ENCODE measurements at regions not wholly inside any gene's neighbourhood (a gene's known extent, or its start where the extent isn't known, plus 50 kb on each side); places are given as distances from the start of the nearest gene placed in this dataset.

DNA sequence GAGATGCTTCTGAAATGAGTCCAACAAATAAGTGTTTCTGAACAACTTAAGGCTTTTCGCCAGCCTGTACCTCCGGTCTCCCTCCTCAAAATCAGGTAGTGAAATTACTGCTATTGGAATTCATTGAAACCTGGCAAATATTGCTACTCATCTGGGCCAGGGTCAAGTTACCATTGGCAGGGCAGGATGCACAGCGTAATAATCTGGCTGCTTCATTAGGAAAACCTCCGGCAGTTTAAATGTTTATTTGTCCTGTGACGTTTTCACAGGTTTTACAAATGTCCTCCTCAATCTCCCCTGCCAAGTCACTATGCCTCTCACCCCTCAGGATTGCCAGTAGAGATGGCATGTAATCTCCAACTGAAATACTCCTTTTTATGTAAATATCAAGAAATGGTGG, 92.6 kb upstream of the KDR start:
- no peak overlapping the region for H3K4me3 ChIP-seq (replicated peaks in 1 of 2; ENCODE audit: low read depth in 2 of 2, low read length in 2 of 2)
- no peak for DNase-seq (ENCODE audit: low read depth in 2 of 2)
- TF ChIP-seq, protein P1, sequence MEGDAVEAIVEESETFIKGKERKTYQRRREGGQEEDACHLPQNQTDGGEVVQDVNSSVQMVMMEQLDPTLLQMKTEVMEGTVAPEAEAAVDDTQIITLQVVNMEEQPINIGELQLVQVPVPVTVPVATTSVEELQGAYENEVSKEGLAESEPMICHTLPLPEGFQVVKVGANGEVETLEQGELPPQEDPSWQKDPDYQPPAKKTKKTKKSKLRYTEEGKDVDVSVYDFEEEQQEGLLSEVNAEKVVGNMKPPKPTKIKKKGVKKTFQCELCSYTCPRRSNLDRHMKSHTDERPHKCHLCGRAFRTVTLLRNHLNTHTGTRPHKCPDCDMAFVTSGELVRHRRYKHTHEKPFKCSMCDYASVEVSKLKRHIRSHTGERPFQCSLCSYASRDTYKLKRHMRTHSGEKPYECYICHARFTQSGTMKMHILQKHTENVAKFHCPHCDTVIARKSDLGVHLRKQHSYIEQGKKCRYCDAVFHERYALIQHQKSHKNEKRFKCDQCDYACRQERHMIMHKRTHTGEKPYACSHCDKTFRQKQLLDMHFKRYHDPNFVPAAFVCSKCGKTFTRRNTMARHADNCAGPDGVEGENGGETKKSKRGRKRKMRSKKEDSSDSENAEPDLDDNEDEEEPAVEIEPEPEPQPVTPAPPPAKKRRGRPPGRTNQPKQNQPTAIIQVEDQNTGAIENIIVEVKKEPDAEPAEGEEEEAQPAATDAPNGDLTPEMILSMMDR (IDR thresholded peaks at IDR 0.05; ENCODE audit: low read depth, low read length) = no peak

DNA sequence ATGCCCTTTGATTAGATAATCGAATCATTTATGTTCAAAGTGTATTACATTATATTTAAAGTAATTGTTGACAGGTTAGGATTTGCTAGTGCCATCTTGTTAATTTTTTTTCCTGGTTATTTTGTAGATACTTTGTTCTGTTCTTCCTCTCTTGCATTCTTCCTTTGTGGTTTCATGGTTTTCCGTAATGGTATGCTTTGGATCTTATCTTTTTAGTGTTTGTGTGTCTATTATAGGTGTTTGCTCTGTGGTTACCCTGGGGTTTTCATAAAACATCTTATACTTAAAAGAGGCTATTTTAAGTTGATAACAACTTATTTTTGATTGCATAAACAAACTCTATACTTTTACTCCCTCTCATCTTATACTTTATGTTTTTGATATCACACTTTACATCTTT, 108.2 kb upstream of the SRD5A3 start:
- TF ChIP-seq, protein P1 (IDR thresholded peaks at IDR 0.05; ENCODE audit: low read depth, low read length) = no peak
- no peak for DNase-seq (ENCODE audit: low read depth in 2 of 2)
- H3K4me3 ChIP-seq (replicated peaks in 1 of 2; ENCODE audit: low read depth in 2 of 2, low read length in 2 of 2) = no peak overlapping the region

DNA sequence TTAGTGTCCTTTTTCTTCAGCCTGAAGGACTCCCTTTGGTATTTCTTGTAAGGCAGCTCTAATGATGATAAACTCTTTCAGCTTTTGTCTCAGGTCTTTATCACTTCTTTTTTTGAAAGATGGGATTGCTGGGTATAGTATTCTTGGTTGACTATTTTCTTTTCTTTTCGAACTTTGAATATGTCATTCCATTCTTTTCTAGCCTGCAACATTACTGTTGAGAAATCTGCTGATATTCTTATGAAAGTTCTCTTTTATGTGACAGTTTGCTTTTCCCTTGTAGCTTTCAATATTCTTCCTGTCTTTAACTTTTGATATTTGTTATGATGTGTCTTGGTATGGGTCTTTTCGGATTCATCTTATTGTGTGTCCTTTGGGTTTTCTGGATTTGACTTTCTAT, 107.6 kb upstream of the SRD5A3 start:
- no peak for DNase-seq (ENCODE audit: low read depth in 2 of 2)
- no peak overlapping the region for H3K4me3 ChIP-seq (replicated peaks in 1 of 2; ENCODE audit: low read depth in 2 of 2, low read length in 2 of 2)
- TF ChIP-seq, protein P1 (IDR thresholded peaks at IDR 0.05; ENCODE audit: low read depth, low read length) = no peak

DNA sequence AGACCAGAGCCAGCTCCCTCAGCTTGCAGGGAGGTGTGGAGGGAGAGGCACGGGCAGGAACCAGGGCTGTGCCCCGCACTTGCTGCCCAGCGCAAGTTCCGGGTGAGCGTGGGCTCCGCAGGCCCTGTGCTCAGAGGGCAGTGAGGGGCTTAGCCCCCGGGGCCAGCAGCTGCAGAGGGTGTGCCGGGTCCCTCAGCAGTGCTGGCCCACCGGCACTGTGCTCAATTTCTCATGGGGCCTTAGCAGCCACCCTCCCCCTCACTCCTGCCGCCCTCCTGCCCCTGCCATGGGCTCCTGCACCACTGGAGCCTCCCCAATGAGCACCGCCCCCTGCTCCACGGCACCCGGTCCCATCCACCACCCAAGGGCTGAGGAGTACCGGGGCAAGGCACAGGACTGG, 104.6 kb upstream of the SRD5A3 start:
- no peak overlapping the region for H3K4me3 ChIP-seq (replicated peaks in 1 of 2; ENCODE audit: low read depth in 2 of 2, low read length in 2 of 2)
- TF ChIP-seq, protein P1 (IDR thresholded peaks at IDR 0.05; ENCODE audit: low read depth, low read length) = no peak
- DNase-seq (ENCODE audit: low read depth in 2 of 2) = no peak

DNA sequence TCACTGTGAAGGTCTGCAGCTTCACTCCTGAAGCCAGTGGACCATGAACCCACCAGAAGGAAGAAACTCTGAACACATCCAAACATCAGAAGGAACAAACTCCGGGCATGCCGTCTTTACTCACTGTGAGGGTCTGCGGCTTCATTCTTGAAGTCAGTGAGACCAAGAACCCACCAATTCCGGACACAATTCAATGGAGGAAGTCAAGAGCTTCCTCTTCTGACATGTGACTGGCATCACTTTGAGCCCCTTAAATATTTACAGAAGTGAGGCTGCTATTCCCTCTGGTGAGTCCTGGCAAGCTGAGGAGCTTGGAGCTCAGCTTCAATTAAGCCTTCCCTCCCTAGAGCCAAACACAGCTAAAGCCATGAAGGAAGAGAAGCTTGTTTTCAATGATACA, 103.5 kb upstream of the SRD5A3 start:
- H3K4me3 ChIP-seq (replicated peaks in 1 of 2; ENCODE audit: low read depth in 2 of 2, low read length in 2 of 2) = no peak overlapping the region
- TF ChIP-seq, protein P1 (IDR thresholded peaks at IDR 0.05; ENCODE audit: low read depth, low read length) = no peak
- no peak for DNase-seq (ENCODE audit: low read depth in 2 of 2)

DNA sequence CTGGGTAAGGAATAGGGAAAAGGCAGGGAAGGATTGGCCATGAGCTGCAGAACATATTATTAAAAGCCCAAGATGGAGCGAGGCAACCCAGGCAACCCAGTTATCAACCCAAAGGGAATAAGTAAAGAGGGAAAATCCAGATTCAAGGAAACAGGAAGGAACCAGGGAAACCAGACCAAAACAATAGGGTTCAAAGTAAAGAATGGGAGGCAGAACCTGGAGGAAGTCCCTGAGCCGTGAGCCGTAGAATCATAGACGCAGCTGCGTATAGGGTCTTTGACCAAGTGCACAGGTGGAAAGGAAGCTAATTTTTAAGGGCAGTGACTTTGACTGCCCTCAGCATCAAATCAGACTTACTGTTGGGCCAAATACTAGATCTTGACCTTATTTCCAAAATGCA, 98.5 kb upstream of the SRD5A3 start:
- DNase-seq (ENCODE audit: low read depth in 2 of 2) = no peak
- no peak overlapping the region for H3K4me3 ChIP-seq (replicated peaks in 1 of 2; ENCODE audit: low read depth in 2 of 2, low read length in 2 of 2)
- TF ChIP-seq, protein P1 (IDR thresholded peaks at IDR 0.05; ENCODE audit: low read depth, low read length) = no peak

DNA sequence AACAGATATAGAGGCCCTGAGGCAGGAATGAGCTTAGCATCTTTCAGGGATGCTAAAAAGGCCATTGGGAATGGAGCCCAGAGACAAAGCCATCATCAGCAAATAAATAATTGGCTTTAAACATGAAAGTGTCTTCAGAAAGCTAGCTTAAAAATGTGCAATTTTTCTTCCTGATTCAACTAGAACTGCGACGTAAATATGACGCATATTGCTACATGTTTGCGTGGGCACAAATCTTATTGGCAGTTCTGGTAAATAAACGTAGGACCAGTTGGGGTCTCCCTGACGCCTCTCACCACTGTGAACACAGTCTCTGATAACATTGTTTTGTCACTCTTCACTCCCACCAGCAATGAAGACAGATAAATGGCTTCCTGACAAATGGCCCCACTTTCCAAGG, 97.3 kb upstream of the SRD5A3 start:
- peak in 1 of 2 donors; percentile 25 for DNase-seq (ENCODE audit: low read depth in 2 of 2)
- no peak overlapping the region for H3K4me3 ChIP-seq (replicated peaks in 1 of 2; ENCODE audit: low read depth in 2 of 2, low read length in 2 of 2)
- TF ChIP-seq, protein P1 (IDR thresholded peaks at IDR 0.05; ENCODE audit: low read depth, low read length) = no peak

Measured in cardiac fibroblast (primary cell).